ENCODE measurements at regions not wholly inside any gene's neighbourhood (a gene's known extent, or its start where the extent isn't known, plus 50 kb on each side); places are given as distances from the start of the nearest gene placed in this dataset.

- TF ChIP-seq CTCF (IDR thresholded peaks at IDR 0.05) (no peak), POLR2A (IDR thresholded peaks at IDR 0.05) (no peak)
Observed at GRCh38 chr7:41241641-41242040, 461.2 kb downstream of the INHBA start.

All from right lobe of liver (tissue), 4 donors.